ENCODE measurements at regions not wholly inside any gene's neighbourhood (a gene's known extent, or its start where the extent isn't known, plus 50 kb on each side); places are given as distances from the start of the nearest gene placed in this dataset.
"Not testable (repeated sequence)": the region's sequence is repeated elsewhere in the genome, so short reads cannot be mapped to it uniquely, and the experiment has no call there.

GRCh38 chr9:30628915-30629567 is 1755.4 kb upstream of the ACO1 start:
- no peaks in the 10 kb centered on the region for H3K4me1 ChIP-seq
- H3K4me3 ChIP-seq = no peak overlapping the region
- no peaks in the 10 kb centered on the region for H3K9me3 ChIP-seq
- H3K27me3 ChIP-seq (ENCODE audit: low read depth) = no peaks in the 10 kb centered on the region
- no peaks in the 10 kb centered on the region for H3K36me3 ChIP-seq (replicated peaks)
- in situ Hi-C loops (cut with MboI; ENCODE audit: low sequenced_read_pairs) = no loop called here
- no peak for DNase-seq (ENCODE audit: low spot score in 2 of 2)

- Histone ChIP-seq H3K4me1 (no peaks in the 10 kb centered on the region), H3K9me3 (no peaks in the 10 kb centered on the region), H3K4me3 (no peak overlapping the region), H3K27me3 (ENCODE audit: low read depth) (no peaks in the 10 kb centered on the region), H3K36me3 (replicated peaks) (no peaks in the 10 kb centered on the region)
- DNase-seq (ENCODE audit: low spot score in 2 of 2) = no peak
- in situ Hi-C loops (cut with MboI; ENCODE audit: low sequenced_read_pairs) = no loop called here
These were observed 1754.0 kb upstream of the ACO1 start for GRCh38 chr9:30630459-30630858.

GRCh38 chr9:30646639-30647038 is 1737.8 kb upstream of the ACO1 start:
- H3K9me3 ChIP-seq; H3K36me3 ChIP-seq (replicated peaks); H3K4me1 ChIP-seq; H3K27me3 ChIP-seq (ENCODE audit: low read depth); in situ Hi-C loops (cut with MboI; ENCODE audit: low sequenced_read_pairs); H3K4me3 ChIP-seq; DNase-seq (ENCODE audit: low spot score in 2 of 2): not testable (repeated sequence)

- Histone ChIP-seq H3K4me3 (no peak overlapping the region), H3K9me3 (no peaks in the 10 kb centered on the region), H3K36me3 (replicated peaks) (no peaks in the 10 kb centered on the region), H3K4me1 (no peaks in the 10 kb centered on the region), H3K27me3 (ENCODE audit: low read depth) (no peaks in the 10 kb centered on the region)
- no peak for DNase-seq (ENCODE audit: low spot score in 2 of 2)
- in situ Hi-C loops (cut with MboI; ENCODE audit: low sequenced_read_pairs) = no loop called here
These were observed 1722.5 kb upstream of the ACO1 start for GRCh38 chr9:30661925-30662324.

- H3K9me3 ChIP-seq = no peaks in the 10 kb centered on the region
- no peaks in the 10 kb centered on the region for H3K36me3 ChIP-seq (replicated peaks)
- no peak for DNase-seq (ENCODE audit: low spot score in 2 of 2)
- no peaks in the 10 kb centered on the region for H3K27me3 ChIP-seq (ENCODE audit: low read depth)
- in situ Hi-C loops (cut with MboI; ENCODE audit: low sequenced_read_pairs) = no loop called here
- no peaks in the 10 kb centered on the region for H3K4me1 ChIP-seq
- H3K4me3 ChIP-seq = no peak overlapping the region
These were observed 1713.5 kb upstream of the ACO1 start for GRCh38 chr9:30670805-30671562.

GRCh38 chr9:30673132-30673531 is 1711.3 kb upstream of the ACO1 start:
- no peaks in the 10 kb centered on the region for H3K4me1 ChIP-seq
- H3K36me3 ChIP-seq (replicated peaks) = no peaks in the 10 kb centered on the region
- no peak overlapping the region for H3K4me3 ChIP-seq
- no peaks in the 10 kb centered on the region for H3K27me3 ChIP-seq (ENCODE audit: low read depth)
- DNase-seq (ENCODE audit: low spot score in 2 of 2) = no peak
- in situ Hi-C loops (cut with MboI; ENCODE audit: low sequenced_read_pairs) = no loop called here
- H3K9me3 ChIP-seq = no peaks in the 10 kb centered on the region

GRCh38 chr9:30676651-30677050 is 1707.8 kb upstream of the ACO1 start:
- Histone ChIP-seq H3K4me3 (no peak overlapping the region), H3K4me1 (no peaks in the 10 kb centered on the region), H3K27me3 (ENCODE audit: low read depth) (no peaks in the 10 kb centered on the region), H3K9me3 (no peaks in the 10 kb centered on the region), H3K36me3 (replicated peaks) (no peaks in the 10 kb centered on the region)
- in situ Hi-C loops (cut with MboI; ENCODE audit: low sequenced_read_pairs) = no loop called here
- DNase-seq (ENCODE audit: low spot score in 2 of 2) = no peak

GRCh38 chr9:30677221-30677620 is 1707.2 kb upstream of the ACO1 start:
- Histone ChIP-seq H3K27me3 (ENCODE audit: low read depth) (no peaks in the 10 kb centered on the region), H3K4me1 (no peaks in the 10 kb centered on the region), H3K9me3 (no peaks in the 10 kb centered on the region), H3K4me3 (no peak overlapping the region), H3K36me3 (replicated peaks) (no peaks in the 10 kb centered on the region)
- in situ Hi-C loops (cut with MboI; ENCODE audit: low sequenced_read_pairs) = no loop called here
- no peak for DNase-seq (ENCODE audit: low spot score in 2 of 2)

GRCh38 chr9:30688801-30689200 is 1695.6 kb upstream of the ACO1 start:
- no peaks in the 10 kb centered on the region for H3K27me3 ChIP-seq (ENCODE audit: low read depth)
- DNase-seq (ENCODE audit: low spot score in 2 of 2) = no peak

GRCh38 chr9:30697958-30698357 is 1686.5 kb upstream of the ACO1 start:
- Histone ChIP-seq H3K4me3 (no peak overlapping the region), H3K27me3 (ENCODE audit: low read depth) (no peaks in the 10 kb centered on the region), H3K4me1 (peaks cover 2% of the 10 kb centered on the region; the same call in 1 of the 2 replicates), H3K36me3 (replicated peaks) (no peaks in the 10 kb centered on the region), H3K9me3 (no peaks in the 10 kb centered on the region; the same call in 1 of the 2 replicates)
- in situ Hi-C loops (cut with MboI; ENCODE audit: low sequenced_read_pairs) = no loop called here
- DNase-seq (ENCODE audit: low spot score in 2 of 2) = no peak

More at GRCh38 chr9:30688801-30689200, 1695.6 kb upstream of the ACO1 start:
- no peaks in the 10 kb centered on the region for H3K4me1 ChIP-seq
- H3K4me3 ChIP-seq = no peak overlapping the region
- H3K9me3 ChIP-seq = no peaks in the 10 kb centered on the region
- in situ Hi-C loops (cut with MboI; ENCODE audit: low sequenced_read_pairs) = no loop called here
- H3K36me3 ChIP-seq (replicated peaks) = no peaks in the 10 kb centered on the region

GRCh38 chr9:30711591-30711990 is 1672.9 kb upstream of the ACO1 start:
- Histone ChIP-seq H3K4me3 (no peak overlapping the region), H3K27me3 (ENCODE audit: low read depth) (no peaks in the 10 kb centered on the region), H3K4me1 (no peaks in the 10 kb centered on the region), H3K36me3 (replicated peaks) (no peaks in the 10 kb centered on the region), H3K9me3 (no peaks in the 10 kb centered on the region)
- in situ Hi-C loops (cut with MboI; ENCODE audit: low sequenced_read_pairs) = no loop called here
- no peak for DNase-seq (ENCODE audit: low spot score in 2 of 2)

GRCh38 chr9:30713243-30713642 is 1671.2 kb upstream of the ACO1 start:
- no peak for DNase-seq (ENCODE audit: low spot score in 2 of 2)
- Histone ChIP-seq H3K9me3 (no peaks in the 10 kb centered on the region), H3K4me1 (no peaks in the 10 kb centered on the region), H3K36me3 (replicated peaks) (no peaks in the 10 kb centered on the region), H3K4me3 (no peak overlapping the region), H3K27me3 (ENCODE audit: low read depth) (no peaks in the 10 kb centered on the region)
- in situ Hi-C loops (cut with MboI; ENCODE audit: low sequenced_read_pairs) = no loop called here

- Histone ChIP-seq H3K27me3 (ENCODE audit: low read depth) (no peaks in the 10 kb centered on the region), H3K4me1 (no peaks in the 10 kb centered on the region), H3K4me3 (no peak overlapping the region), H3K36me3 (replicated peaks) (no peaks in the 10 kb centered on the region), H3K9me3 (no peaks in the 10 kb centered on the region)
- in situ Hi-C loops (cut with MboI; ENCODE audit: low sequenced_read_pairs) = no loop called here
- no peak for DNase-seq (ENCODE audit: low spot score in 2 of 2)
These were observed 1670.1 kb upstream of the ACO1 start for GRCh38 chr9:30714389-30714788.

GRCh38 chr9:30718483-30718882 is 1666.0 kb upstream of the ACO1 start:
- in situ Hi-C loops (cut with MboI; ENCODE audit: low sequenced_read_pairs) = no loop called here

More at GRCh38 chr9:30718483-30718882, 1666.0 kb upstream of the ACO1 start:
- no peak for DNase-seq (ENCODE audit: low spot score in 2 of 2)
- Histone ChIP-seq H3K36me3 (replicated peaks) (no peaks in the 10 kb centered on the region), H3K4me1 (peaks cover 8% of the 10 kb centered on the region; the same call in 1 of the 2 replicates), H3K27me3 (ENCODE audit: low read depth) (no peaks in the 10 kb centered on the region), H3K4me3 (no peak overlapping the region), H3K9me3 (no peaks in the 10 kb centered on the region)

All from HAP-1 (cell line).